ENCODE measurements at regions not wholly inside any gene's neighbourhood (a gene's known extent, or its start where the extent isn't known, plus 50 kb on each side); places are given as distances from the start of the nearest gene placed in this dataset.

DNA sequence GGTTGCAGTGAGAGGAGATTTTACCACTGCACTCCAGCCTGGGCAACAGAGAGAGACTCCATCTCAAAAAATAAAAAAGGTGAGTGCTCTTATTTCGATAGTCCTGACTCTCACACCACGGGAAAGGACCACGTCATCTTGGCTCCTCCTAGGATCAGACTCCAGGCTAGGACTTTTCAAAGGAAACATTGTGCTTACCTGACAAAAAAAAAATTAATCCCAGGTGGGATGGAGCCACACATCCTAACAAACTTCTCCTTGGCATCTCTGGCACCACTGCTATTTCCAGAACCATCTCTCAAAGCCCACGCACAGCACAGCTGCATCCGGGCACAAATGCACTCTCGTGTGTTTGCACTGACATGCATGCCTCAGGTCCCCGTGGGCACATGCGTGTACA, 262.4 kb downstream of the ENGASE start:
- no peak for DNase-seq

GRCh38 chr17:79335456-79335855, 260.8 kb downstream of the ENGASE start:
- no peak for DNase-seq

DNA sequence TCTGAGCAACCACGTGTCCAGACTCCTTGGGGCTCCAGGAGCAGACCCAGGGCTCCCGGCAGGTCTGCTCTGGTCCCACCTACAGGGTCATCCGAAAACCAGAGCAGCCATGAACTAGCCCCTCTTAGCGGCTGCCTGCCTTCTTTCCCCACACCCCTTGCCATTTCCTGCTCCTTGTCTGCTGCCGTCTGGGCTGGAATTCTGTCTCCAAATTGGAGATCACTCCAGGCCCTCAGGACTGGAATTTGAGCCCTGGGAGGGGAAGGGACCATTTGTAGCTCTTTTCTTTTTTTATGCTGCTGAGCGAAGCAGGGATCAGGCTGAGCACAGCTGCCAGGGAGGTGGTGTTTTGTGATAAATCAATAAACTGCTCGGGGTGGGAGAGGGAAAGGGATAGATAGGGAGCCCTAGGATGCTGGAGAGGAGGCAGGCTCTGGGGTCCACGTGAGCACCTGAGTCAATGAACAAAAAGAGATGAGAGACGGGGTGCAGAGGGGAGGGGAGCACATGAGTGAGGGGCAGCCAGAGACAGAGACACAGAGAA, 257.5 kb downstream of the ENGASE start:
- no peak for DNase-seq

DNA sequence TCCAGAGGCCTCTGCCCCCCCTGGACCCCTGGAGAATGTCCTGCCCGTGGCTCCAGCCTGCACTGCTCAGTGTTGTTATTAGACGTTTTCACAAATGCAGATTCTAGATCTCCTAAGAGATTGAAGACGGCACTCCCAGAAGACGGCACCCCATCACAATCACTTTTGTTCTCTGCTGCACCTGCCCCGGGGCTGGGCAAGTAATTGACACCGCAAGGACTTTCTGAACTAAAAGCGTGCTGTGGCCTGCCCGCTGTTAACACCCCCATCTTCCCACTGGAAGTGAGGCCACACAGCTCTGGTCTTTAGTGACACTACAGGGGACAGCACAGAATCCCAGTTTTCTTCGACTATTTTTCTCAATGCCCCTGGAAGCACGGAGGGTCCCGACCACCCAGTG, 256.9 kb downstream of the ENGASE start:
- DNase-seq, result no peak

GRCh38 chr17:79330696-79331095, 256.1 kb downstream of the ENGASE start:
- no peak for DNase-seq

GRCh38 chr17:79330229-79330628, 255.6 kb downstream of the ENGASE start:
- no peak for DNase-seq

DNA sequence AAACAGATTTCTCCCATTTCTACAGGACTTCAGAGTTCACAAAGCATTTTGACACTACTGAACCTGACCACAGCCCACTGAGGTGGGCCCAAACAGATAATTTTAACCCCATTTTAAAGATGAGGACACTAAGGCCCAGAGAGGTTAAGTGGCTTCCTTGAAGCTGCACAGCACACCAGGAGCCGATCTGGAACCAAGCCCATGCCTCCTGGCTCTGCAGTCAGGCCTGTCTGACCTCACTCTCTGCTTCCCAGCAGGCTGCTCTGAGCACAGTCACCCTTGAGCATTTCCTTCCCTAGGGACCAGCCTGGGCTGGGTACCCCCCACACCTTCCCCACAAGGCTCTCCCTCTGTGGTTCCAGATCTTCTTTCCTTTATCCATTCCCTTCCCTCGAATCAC, 252.2 kb downstream of the ENGASE start:
- no peak for DNase-seq

GRCh38 chr17:79325709-79326430, 251.2 kb downstream of the ENGASE start:
- no peak for DNase-seq

DNA sequence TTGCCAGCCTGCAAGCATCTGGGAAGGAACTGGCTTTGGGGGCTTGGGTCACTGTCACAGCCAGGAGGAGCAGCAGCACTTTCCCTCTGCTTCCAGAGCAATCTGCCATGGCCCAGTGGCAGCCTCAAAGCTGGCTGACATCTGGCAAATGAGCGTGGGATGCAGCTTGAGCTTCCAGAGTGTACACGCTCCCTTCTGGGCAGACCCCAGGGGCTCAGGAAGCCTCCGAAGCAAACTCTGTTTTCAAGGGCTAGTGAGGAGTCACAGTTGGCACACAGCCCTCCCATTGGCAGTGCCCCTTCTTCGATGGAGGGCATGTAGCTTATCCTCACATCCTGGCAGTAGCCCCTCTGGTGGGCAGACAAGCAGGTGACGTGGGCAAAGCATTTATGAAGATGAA, 249.6 kb downstream of the ENGASE start:
- no peak for DNase-seq

GRCh38 chr17:79323566-79323965, 248.9 kb downstream of the ENGASE start:
- DNase-seq, result no peak

DNA sequence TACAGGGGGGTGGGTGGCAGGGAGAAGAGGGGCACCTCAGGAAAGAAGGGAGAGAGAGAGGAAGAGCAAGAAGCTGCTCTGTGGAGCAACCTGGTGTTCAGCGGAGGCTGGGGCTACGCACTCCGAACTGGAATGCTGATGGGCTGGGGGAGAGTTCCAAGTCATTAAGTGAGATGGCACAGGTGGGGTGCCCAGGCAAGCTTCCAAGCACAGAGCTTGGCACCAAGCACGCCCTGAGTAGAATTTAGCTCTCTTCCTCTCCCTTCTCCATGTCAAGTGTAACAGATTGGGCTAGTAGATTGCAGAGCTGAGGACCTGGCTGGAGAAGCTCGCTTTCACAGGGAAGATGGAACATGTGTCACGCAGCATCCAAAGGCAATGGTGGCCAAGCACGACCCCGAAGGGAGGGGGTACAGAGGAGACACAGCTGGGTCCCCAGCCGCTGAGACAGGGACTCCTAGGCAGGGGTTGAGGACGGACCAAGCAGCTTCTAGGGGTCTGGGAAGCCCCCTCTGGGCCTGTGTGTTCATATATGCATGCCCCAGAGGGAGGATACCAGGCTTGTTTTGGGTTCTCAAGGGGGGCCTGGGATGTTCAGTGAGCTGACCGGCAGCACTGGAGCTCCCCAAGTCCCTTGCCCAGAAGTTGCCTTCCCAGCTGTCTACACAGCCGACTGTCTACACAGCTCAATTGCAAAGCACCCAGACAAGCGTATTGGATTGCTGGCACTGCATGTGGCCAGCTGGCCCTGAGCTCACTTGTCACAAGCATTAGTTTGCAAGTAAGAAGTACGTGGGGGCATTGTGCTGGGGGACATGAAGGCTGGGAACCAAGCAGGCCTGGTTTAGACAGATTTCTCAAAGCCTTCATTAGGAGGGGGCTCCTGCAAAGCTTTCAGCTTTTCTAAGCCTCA, 247.8 kb downstream of the ENGASE start:
- no peak for DNase-seq

DNA sequence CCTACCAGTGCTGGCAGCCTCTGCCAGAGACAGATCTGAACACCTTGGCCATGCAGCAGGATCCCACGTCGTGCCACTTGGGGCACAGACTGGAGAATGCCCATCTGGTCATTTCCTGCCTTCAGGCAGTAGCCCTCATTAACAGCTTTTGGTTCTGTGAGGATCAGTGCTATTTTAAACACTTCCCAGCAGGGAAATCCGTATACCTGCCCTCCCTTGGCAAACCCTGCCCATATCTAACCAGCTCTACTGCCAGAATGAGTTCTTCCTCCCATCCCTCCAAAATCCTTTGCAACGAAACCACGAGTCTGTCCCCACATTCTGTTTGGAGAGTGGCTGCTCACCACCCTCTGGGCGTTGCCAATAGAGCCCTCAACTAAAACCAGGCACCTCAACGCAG, 245.7 kb downstream of the ENGASE start:
- no peak for DNase-seq

- no peak for DNase-seq
Measured at GRCh38 chr17:79317916-79318315, 243.3 kb downstream of the ENGASE start.

DNA sequence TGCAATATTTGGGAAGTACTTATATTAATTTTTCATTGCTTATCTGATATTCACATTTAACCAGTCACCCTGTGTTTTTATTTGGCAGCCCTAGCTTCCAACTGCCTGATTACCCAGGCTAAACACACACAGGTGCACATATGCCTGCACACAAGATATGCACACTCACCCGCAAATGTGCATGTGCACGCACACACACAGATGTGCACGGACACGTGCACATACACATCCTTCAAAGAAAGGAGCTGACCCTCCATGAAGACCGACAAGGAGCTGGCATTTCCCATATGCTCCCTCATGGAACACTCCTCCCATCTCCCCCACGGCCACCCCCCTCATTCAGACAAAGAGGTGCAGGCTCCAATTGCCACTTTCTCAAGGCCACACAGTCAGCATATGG, 242.2 kb downstream of the ENGASE start:
- DNase-seq, result no peak

DNA sequence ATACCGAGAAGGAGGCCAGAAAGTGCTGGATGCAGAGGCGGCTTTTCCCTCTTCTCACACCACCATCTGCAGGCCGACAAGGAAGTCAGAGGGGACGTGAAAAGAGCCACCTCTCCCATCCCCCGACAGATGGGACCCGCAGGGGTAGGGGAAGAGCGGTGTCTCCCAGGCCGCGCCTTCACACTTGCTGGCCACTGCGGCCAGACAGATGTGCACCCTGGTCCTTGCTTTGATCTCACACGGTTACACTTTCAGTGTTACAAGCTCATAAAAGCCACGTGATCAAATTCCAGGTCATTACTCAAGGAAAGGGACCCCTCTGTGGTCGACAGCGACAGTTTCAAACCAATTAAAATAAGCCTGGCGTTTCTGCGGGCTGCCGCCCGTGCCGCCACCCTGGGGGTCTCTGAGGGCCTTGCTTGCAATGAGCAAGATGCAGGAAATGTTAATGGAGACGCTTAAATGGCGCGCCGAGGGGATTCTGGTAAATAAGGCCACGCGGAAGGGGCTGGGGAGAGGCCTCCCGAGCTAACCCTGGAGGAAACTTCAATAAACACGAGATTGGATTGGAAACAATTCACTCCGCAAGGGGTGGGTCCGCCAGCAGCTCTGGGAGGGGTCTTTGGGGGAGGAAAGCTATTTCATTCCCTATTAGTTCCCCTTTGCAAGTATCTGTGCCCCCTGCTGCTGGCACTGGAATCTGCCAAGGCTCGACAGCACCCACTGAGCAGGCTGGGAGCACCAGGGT, 240.9 kb downstream of the ENGASE start:
- no peak for DNase-seq

GRCh38 chr17:79314617-79315357, 240.2 kb downstream of the ENGASE start:
- no peak for DNase-seq

DNA sequence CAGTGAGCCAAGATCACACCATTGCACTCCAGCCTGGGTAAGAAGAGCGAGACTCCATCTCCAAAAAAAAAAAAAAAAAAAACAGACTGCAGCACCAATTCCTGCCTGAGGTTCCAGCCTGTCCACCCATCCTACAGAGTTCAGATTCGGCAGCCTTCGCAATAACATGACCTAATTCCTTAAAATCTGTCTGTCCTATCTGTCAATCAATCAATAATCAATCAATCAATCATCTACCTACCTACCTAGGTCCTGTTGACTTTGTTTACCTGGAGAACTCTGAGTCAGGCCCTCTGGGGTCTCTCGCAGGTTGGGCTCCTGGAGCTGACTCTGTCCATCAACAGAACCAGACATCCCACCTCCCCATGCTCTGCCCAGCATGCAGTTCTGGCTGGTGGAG, 236.7 kb downstream of the ENGASE start:
- DNase-seq, result no peak

DNA sequence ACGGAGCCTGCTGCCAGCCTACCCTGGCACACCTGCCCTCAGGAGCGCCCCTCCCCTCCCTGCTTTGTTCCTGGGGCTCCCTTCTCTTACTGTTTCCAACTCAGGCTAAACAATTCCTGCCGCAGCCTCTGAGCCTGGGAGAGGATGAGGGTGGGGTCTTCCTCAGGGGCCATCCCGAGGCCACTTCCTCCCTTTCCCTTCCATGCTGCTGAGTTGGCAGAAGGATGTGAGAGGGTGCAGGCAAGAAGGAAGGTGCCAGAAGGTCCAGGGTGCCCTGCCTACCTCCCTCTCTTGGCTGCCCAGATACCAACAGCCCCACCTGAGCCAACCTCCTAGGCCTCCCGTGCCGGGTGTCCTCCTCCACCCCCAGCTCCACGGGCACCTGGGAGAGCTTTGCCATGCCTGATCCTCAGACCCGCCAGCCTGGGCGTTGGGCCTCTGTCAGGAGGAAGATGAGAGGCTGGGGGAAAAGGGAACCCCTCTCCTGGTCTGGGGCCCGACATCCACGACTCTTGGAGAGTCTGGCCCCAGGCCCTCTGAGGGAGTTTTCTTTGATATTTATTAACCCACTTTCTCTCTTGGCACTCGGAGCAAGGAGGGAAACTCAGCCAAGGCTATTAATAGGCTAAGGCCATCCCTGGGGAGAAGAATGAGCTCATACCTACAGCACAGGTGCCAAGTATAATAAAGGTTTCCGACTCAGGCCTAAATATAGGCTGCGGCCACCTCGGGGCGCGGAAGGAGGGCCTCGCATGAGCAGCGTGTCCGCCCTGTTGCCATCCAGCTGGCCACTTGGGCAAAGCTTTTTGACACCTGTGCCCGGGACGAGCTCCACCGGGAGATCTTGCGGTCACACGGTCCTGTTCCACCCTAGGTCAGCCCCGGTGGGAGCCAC, 232.0 kb downstream of the ENGASE start:
- no peak for DNase-seq

- DNase-seq, result no peak
Measured at GRCh38 chr17:79305768-79306423, 231.3 kb downstream of the ENGASE start.

DNA sequence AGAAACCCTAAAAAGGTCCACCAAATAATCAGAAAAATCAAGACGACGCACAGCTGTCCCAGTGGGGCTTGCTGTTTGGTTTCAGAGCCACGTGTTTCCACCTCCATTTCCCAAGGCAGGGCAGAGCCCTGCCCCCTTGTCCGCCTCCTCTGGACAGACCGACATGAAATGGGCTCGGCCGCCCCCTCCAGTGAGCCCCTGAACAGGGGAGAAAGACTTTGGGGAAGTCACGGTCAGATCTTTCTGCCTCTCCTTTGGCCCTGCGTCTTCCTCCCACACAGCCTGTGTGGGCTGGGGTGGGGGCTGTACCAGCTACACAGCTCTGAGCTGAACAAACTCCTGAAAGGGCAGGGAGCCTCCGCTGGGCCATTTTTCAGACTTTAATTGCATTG, 230.7 kb downstream of the ENGASE start:
- DNase-seq, result no peak

DNA sequence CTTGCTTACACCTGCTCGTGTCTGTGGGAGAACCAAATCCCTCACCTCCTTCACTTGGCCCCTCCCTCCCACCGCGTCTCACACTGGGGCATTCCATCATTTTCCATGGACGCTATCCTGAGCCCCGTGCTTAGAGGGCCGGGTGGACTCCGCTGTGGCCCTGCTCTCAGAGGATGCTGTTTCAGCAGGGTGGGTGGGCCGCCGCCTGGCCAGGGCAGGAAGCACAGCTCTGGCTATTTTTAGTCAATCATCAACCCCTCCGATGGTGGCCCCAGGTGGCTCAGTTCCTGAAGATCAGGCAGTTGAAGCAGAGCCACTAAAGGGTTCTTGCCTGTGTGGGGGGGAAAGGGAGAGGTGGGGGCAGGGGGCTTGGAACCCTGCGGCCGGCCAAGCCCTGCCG, 230.3 kb downstream of the ENGASE start:
- no peak for DNase-seq
